HG03378 (cell line): ENCODE measurements at regions not wholly inside any gene's neighbourhood (a gene's known extent, or its start where the extent isn't known, plus 50 kb on each side); places are given as distances from the start of the nearest gene placed in this dataset.

Experiments
- ATAC-seq: cut with Tn5 transposase; IDR thresholded peaks from one replicate; pipeline ENCODE4 v1.9.1; 2021; ENCODE audit warnings: mild to moderate bottlenecking, moderate library complexity; ENCODE audit not compliant: unreplicated experiment

GRCh38 chr2:221268631-221269030, 303.5 kb downstream of the EPHA4 start:
- no peak for ATAC-seq

DNA sequence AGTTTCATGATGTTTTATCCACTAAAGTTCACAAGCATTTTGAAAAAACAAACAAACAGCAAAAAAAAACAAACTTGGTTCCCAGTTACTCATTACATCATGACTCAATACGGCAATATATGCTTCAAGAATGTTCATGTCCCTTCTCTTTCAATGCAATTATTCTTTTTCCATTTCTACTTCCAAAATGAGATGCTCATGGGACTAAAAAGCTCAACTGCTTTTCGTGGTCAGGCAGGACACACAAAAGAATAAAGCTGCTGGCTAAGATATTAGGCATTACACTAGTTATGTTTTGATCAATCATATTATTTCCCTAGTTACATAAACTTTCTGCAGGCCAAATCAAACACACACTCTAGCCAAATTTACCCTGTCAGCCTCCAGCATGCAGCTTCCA, 301.3 kb downstream of the EPHA4 start:
- no peak for ATAC-seq

GRCh38 chr2:221272729-221273128, 299.4 kb downstream of the EPHA4 start:
- no peak for ATAC-seq

GRCh38 chr2:221276033-221276432, 296.1 kb downstream of the EPHA4 start:
- no peak for ATAC-seq

GRCh38 chr2:221276601-221277000, 295.5 kb downstream of the EPHA4 start:
- ATAC-seq = no peak

DNA sequence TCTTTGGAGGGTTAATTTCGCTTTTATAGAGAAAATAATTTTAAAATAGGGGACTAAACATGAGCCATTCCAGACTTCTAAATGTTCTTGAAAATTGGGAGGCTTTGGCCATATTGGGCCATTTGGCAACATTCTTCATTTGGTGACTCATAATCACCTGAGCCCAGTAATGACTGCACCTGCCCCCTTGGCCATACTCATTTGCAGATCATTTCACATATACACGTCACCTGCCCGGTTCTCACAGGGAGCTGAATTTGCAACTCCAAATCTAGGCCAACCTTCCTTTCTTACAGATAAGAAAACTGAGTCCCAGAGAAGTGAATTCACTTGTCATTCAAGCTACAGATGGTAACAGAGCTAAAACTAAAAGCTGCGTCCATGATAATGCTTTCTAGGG, 289.7 kb downstream of the EPHA4 start:
- ATAC-seq = no peak

DNA sequence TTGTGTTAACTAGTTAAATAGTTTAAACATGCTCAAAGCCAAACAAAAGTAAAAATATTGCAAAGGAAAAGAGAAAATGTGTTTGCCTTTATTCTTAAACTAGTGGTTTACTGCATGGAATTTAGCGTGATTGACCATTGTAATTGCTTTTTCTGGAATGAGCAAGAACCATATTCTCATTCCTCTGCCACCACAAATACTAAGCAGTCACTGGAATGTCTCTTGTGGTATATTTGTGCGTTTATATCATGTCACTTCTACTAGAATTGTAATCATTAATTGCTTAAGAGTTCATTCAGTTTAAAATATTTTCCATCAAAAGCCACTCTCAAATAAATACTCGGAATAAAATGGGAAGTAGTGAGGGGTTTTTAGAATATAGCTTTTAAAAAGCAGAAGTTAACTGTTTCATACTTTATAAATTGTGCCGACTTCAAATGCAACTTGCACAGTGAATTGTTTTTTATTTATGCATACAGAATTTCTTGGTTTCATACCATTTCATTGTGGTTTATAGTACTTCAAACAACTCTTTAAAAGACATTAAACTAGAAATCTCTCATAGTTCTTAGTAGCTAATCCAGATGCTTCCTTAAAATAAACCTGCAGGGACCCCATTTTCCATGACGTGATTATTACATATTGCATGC, 288.1 kb downstream of the EPHA4 start:
- ATAC-seq = no peak

- no peak for ATAC-seq
Observed at GRCh38 chr2:221285148-221285547, 287.0 kb downstream of the EPHA4 start.

- ATAC-seq = no peak
Observed at GRCh38 chr2:221286406-221286805, 285.7 kb downstream of the EPHA4 start.

- ATAC-seq = no peak
Observed at GRCh38 chr2:221289389-221289788, 282.7 kb downstream of the EPHA4 start.

GRCh38 chr2:221289846-221290245, 282.3 kb downstream of the EPHA4 start:
- no peak for ATAC-seq

DNA sequence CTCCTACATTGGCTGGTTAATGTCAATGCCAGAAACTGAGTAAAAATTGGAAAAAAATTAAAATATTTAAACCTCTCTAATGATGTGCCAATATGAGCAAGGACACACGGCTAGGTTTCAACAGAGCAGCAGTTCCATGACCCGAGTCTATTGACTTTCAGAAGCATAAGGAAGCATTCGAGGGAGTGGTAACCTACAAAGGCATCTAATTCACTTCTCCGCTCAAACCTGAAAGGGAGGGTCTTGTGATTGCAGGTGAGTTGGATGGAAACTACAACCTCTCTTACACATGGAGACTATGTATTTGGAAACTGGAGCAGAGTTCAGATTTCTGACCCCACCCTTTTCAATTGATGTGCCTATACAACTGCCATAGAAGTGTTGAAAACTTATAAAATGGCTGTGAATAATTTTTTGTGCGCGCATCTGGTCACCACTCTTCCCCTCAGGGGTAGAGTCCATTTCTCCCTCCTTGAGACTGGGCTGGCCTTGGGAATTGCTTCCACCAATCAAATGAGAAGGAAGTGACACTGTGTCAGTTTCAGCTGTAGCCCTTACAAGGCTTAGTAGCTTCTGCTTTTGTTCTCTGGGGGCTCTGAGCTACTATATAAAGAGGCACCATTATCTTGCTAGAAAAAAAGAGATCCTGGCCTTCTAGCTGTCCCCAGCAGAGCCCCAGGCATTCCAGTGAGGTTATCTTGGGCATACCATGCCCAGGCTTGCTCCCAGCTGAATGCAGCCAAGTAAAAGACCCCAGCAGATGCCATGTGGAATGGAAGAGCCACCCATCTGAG, 278.0 kb downstream of the EPHA4 start:
- ATAC-seq = no peak

GRCh38 chr2:221304916-221305315, 267.2 kb downstream of the EPHA4 start:
- ATAC-seq = no peak

DNA sequence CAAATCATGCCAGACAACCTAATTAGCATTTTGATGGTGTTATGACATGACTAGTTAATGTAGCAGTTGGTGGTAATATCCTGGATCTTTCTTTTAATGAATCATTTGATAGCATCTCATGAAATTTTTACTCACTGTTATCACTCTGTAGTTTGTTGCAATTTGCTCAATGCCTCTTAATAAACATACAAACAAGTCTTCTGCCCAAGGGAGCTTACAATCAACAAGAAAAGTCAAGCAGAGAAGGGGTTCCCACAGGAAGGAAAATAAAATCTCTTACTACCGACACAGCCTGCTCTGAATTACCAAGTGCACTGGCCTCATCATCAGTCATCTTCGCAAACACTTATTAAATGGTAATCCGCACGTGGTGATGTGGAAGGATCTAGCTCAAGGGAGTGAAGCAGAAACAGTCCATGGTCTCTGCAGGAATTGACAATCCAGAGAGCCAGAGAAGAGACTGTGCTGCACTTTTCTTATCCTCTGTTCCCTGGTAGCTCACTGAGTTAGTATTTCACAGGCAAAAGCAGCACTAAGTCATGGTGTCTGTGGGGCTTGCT, 263.5 kb downstream of the EPHA4 start:
- no peak for ATAC-seq

DNA sequence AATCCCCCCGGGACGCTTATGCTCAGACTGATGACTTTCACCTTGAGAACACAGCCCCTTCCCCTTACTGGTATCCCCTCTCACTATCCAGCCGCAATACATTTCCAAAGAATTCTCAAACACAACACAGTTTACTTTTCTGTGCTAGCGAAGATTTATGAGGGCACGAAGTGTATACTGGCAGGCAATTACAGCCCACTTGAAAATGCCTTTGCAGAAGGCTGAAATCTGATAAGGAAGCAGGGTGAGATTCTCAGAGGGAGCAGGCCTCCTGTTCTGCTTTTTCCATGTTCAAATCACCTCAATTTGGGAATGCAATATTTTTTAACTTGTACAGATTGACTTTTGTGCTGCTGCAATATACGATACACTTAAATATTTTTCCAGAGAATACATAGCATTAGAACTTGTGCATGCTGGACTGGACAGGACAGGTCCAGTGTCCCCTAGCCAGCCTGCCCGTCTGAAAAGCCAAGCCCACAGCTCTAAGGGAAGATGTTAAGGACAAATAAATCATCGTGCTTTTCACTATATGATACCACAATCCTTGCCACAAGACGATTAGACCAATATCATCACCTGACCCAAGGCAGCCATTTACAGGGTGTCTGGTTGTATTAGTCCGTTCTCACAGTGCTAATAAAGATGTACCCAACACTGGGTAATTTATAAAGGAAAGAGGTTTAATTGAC, 262.1 kb downstream of the EPHA4 start:
- no peak for ATAC-seq

DNA sequence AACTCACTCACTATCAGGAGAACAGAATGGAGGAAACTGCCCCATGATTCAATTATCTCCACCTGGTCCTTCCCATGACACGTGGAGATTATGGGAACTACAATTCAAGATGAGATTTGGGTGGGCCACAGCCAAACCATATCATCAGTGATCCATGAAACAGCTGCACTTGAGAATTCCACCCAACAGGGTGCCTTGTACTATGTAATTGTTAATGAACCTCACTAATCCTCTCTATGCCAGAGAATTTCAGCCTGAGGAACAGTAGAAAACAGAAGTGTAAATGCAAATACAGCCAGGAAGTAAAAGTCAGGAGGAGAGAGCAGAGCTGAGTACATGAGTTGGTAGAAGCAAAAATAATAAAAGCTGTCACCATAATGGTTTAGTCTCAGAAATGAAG, 261.4 kb downstream of the EPHA4 start:
- ATAC-seq = no peak

DNA sequence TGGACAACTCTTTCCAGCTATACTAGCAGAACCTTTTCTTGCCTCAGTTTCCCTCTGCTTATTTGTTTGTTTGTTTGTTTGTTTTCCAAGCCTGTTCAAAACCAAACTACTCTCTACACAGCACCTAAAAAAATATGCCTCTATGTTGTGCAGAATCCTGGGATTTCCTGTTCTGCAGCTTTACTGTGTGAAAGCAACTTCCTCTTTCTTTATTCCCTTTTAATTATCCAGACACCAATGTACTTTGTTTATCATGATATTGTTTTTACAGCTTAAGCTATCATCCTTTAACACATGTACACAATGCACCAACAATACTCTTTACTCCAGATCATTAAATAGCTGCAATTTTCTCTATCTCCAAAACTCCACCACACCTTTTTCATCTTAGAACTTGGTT, 259.5 kb downstream of the EPHA4 start:
- ATAC-seq = no peak

GRCh38 chr2:221314786-221315185, 257.3 kb downstream of the EPHA4 start:
- no peak for ATAC-seq

GRCh38 chr2:221318376-221319130, 253.6 kb downstream of the EPHA4 start:
- ATAC-seq = no peak

- no peak for ATAC-seq
Observed at GRCh38 chr2:221322741-221323140, 249.4 kb downstream of the EPHA4 start.

- no peak for ATAC-seq
Observed at GRCh38 chr2:221323513-221323912, 248.6 kb downstream of the EPHA4 start.
